Keratinocyte (primary cell): ENCODE measurements at regions not wholly inside any gene's neighbourhood (a gene's known extent, or its start where the extent isn't known, plus 50 kb on each side); places are given as distances from the start of the nearest gene placed in this dataset.

Experiments used
- EZH2 ChIP-seq: IDR thresholded peaks from one replicate; pipeline ENCODE4 v1.6.1; 2012; ENCODE audit warnings: inconsistent platforms, mild to moderate bottlenecking, low read length, moderate library complexity
- TF ChIP-seq, protein P1 (sequence below), 3 experiments: IDR thresholded peaks in 1 of 3; conservative IDR thresholded peaks in 1 of 3; optimal IDR thresholded peaks in 1 of 3; 2 replicates in 2 of 3; 3 replicates in 1 of 3; pipeline versions ENCODE3 to v1.5.1; 2011; ENCODE audit warnings: low read length in 3 of 3, mild to moderate bottlenecking in 3 of 3, moderate library complexity in 2 of 3, control low read depth in 1 of 3, inconsistent platforms in 1 of 3; ENCODE audit not compliant: insufficient read depth in 2 of 3; ENCODE audit errors: extremely low read depth in 1 of 3

DNA sequence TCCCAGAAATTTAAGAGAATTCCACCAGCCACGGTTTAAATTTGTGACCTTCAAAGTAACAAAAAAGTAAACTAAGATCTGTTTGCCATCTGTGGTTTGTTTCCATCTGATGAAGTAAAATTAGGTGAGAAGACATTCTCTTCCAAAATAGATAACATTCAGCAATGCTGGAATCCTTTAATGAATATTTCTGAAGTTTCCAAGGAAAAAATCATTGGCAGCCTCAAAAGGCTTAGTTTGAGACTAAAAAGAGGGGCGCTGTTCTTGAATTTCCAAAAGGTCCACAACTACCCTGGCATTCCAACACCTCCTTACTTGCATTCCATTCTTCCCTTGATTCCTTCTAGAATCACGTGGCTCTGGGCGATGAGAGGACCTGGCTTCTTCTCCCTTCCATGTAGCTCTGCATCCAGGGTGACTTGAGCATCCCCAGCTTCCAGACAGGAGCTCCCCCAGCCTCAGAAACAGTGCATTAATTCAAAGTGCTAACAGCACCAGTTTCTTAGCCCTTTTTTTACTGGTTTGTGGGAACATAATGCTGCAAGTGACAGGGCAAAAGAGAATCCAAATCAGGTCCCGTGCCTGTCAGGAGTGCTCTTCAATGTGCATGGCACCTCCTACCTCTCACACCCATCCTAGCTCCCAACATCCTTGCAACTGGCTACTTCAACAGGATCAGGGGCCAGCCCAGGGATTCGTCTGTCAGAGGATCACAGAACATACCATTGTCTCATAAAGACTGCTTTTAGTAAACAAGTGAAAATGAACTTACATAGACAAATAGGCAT lies 191.5 kb upstream of the S1PR3 start:
- TF ChIP-seq, protein P1, sequence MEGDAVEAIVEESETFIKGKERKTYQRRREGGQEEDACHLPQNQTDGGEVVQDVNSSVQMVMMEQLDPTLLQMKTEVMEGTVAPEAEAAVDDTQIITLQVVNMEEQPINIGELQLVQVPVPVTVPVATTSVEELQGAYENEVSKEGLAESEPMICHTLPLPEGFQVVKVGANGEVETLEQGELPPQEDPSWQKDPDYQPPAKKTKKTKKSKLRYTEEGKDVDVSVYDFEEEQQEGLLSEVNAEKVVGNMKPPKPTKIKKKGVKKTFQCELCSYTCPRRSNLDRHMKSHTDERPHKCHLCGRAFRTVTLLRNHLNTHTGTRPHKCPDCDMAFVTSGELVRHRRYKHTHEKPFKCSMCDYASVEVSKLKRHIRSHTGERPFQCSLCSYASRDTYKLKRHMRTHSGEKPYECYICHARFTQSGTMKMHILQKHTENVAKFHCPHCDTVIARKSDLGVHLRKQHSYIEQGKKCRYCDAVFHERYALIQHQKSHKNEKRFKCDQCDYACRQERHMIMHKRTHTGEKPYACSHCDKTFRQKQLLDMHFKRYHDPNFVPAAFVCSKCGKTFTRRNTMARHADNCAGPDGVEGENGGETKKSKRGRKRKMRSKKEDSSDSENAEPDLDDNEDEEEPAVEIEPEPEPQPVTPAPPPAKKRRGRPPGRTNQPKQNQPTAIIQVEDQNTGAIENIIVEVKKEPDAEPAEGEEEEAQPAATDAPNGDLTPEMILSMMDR (optimal IDR thresholded peaks at IDR 0.05 in 1 of 3, IDR thresholded peaks at IDR 0.05 in 1 of 3, conservative IDR thresholded peaks at IDR 0.05 in 1 of 3; ENCODE audit: extremely low read depth in 1 of 3, insufficient read depth in 2 of 3, low read length in 3 of 3): no peak
- no peak for TF ChIP-seq EZH2
